ENCODE measurements at regions not wholly inside any gene's neighbourhood (a gene's known extent, or its start where the extent isn't known, plus 50 kb on each side); places are given as distances from the start of the nearest gene placed in this dataset.

- no peaks in the 10 kb centered on the region for H3K9me3 ChIP-seq (replicated peaks in 1 of 2; ENCODE audit: control insufficient read depth in 1 of 2, insufficient read depth in 1 of 2, low read length in 2 of 2)
- no peak overlapping the region for H3K27ac Mint-ChIP-seq
Observed at GRCh38 chr3:150236316-150237082, 171.6 kb upstream of the TSC22D2 start.

GRCh38 chr3:150235799-150236198 lies 172.3 kb upstream of the TSC22D2 start:
- no peak for DNase-seq
- Histone ChIP-seq H3K36me3 (replicated peaks in 1 of 2; ENCODE audit: control insufficient read depth in 1 of 2, insufficient read depth in 2 of 2, low read length in 2 of 2) (no peaks in the 10 kb centered on the region), H2AFZ (ENCODE audit: insufficient read depth, low read depth, low read length, poor library complexity, severe bottlenecking) (no peak overlapping the region), H3K4me3 (replicated peaks in 1 of 3; ENCODE audit: low read depth in 2 of 3, low read length in 3 of 3) (no peak overlapping the region), H3K4me1 (ENCODE audit: control insufficient read depth in 1 of 2, insufficient read depth in 2 of 2, low read length in 2 of 2) (no peaks in the 10 kb centered on the region), H3K27me3 (ENCODE audit: control insufficient read depth in 2 of 2, insufficient read depth in 2 of 2, low read length in 2 of 2) (no peaks in the 10 kb centered on the region), H3K79me2 (ENCODE audit: insufficient read depth, low read length) (no peaks in the 10 kb centered on the region), H3K9ac (ENCODE audit: insufficient read depth, low read length, poor library complexity, severe bottlenecking) (no peak overlapping the region), H4K20me1 (ENCODE audit: insufficient read depth, low read length) (no peaks in the 10 kb centered on the region), H3K4me2 (replicated peaks; ENCODE audit: extremely low read depth, low read length, poor library complexity, severe bottlenecking) (no peak overlapping the region), H3K9me3 (replicated peaks in 1 of 2; ENCODE audit: control insufficient read depth in 1 of 2, insufficient read depth in 1 of 2, low read length in 2 of 2) (no peaks in the 10 kb centered on the region), H3K27ac (ENCODE audit: low read depth in 1 of 2, low read length in 2 of 2) (no peak overlapping the region)
- TF ChIP-seq CTCF (IDR thresholded peaks at IDR 0.05): no peak
- peaks cover 4% of the 10 kb centered on the region for H3K4me1 Mint-ChIP-seq
- no peaks in the 10 kb centered on the region for H3K36me3 Mint-ChIP-seq
- intact Hi-C loops (cut with micrococcal nuclease): no loop called here
- peaks cover 1 to 6% (median 4%) of the 10 kb centered on the region in 3 donors for H3K27me3 Mint-ChIP-seq (ENCODE audit: low read depth in 3 of 3)
- 86% methylated on average over 1 of the region's 1 CpG for WGBS (ENCODE audit: insufficient coverage)
- H3K9me3 Mint-ChIP-seq: no peaks in the 10 kb centered on the region
- no peak overlapping the region for H3K27ac Mint-ChIP-seq
- H3K4me3 Mint-ChIP-seq: no peak overlapping the region

More at GRCh38 chr3:150236316-150237082, 171.6 kb upstream of the TSC22D2 start:
- no peaks in the 10 kb centered on the region for H3K79me2 ChIP-seq (ENCODE audit: insufficient read depth, low read length)
- Mint-ChIP-seq H3K4me1 (peaks cover 4% of the 10 kb centered on the region), H3K36me3 (no peaks in the 10 kb centered on the region), H3K27me3 (ENCODE audit: low read depth in 3 of 3) (peaks cover 1 to 6% (median 4%) of the 10 kb centered on the region in 3 donors), H3K9me3 (no peaks in the 10 kb centered on the region), H3K4me3 (no peak overlapping the region)
- no peak overlapping the region for H3K4me2 ChIP-seq (replicated peaks; ENCODE audit: extremely low read depth, low read length, poor library complexity, severe bottlenecking)
- whole genome bisulfite sequencing (ENCODE audit: insufficient coverage): no CpG with 5 or more reads among the region's 7 CpGs
- no peak overlapping the region for H3K27ac ChIP-seq (ENCODE audit: low read depth in 1 of 2, low read length in 2 of 2)
- no peak overlapping the region for H3K9ac ChIP-seq (ENCODE audit: insufficient read depth, low read length, poor library complexity, severe bottlenecking)
- H3K4me1 ChIP-seq (ENCODE audit: control insufficient read depth in 1 of 2, insufficient read depth in 2 of 2, low read length in 2 of 2): no peaks in the 10 kb centered on the region
- no peak overlapping the region for H3K4me3 ChIP-seq (replicated peaks in 1 of 3; ENCODE audit: low read depth in 2 of 3, low read length in 3 of 3)
- H2AFZ ChIP-seq (ENCODE audit: insufficient read depth, low read depth, low read length, poor library complexity, severe bottlenecking): no peak overlapping the region
- no peak for DNase-seq
- no peaks in the 10 kb centered on the region for H4K20me1 ChIP-seq (ENCODE audit: insufficient read depth, low read length)
- H3K36me3 ChIP-seq (replicated peaks in 1 of 2; ENCODE audit: control insufficient read depth in 1 of 2, insufficient read depth in 2 of 2, low read length in 2 of 2): no peaks in the 10 kb centered on the region
- no peak for TF ChIP-seq CTCF (IDR thresholded peaks at IDR 0.05)
- intact Hi-C loops (cut with micrococcal nuclease): no loop called here
- no peaks in the 10 kb centered on the region for H3K27me3 ChIP-seq (ENCODE audit: control insufficient read depth in 2 of 2, insufficient read depth in 2 of 2, low read length in 2 of 2)

Data from CD14-positive monocyte (primary cell).